Type B pancreatic cell (in vitro differentiated cells): ENCODE measurements at regions not wholly inside any gene's neighbourhood (a gene's known extent, or its start where the extent isn't known, plus 50 kb on each side); places are given as distances from the start of the nearest gene placed in this dataset.
"Not testable (repeated sequence)": the region's sequence is repeated elsewhere in the genome, so short reads cannot be mapped to it uniquely, and the experiment has no call there.

Experiments used
- DNase-seq: peaks from one replicate; pipeline ENCODE4 v3.0.0; 2021; ENCODE audit warnings: mixed read lengths; ENCODE audit not compliant: unreplicated experiment; ENCODE audit errors: extremely low spot score
- H3K27ac Mint-ChIP-seq: 2 replicates; pipeline ENCODE4 v1.8.0; 2021; ENCODE audit warnings: mild to moderate bottlenecking, mixed read lengths
- H3K27me3 Mint-ChIP-seq: 2 replicates; pipeline ENCODE4 v1.8.0; 2021; ENCODE audit warnings: mixed read lengths
- H3K36me3 Mint-ChIP-seq: 2 replicates; pipeline ENCODE4 v1.8.0; 2021; ENCODE audit warnings: mixed read lengths
- H3K4me1 Mint-ChIP-seq: one replicate; pipeline ENCODE4 v1.8.0; 2021; ENCODE audit warnings: mixed read lengths; ENCODE audit not compliant: unreplicated experiment
- H3K4me3 Mint-ChIP-seq: 2 replicates; pipeline ENCODE4 v1.8.0; 2021; ENCODE audit warnings: mild to moderate bottlenecking, mixed read lengths
- H3K9me3 Mint-ChIP-seq: 2 replicates; pipeline ENCODE4 v1.8.0; 2021; ENCODE audit warnings: mixed read lengths
- TF ChIP-seq, protein P1 (sequence below): fragments of 200-600 bp; sonication (generic); conservative IDR thresholded peaks from 2 replicates; pipeline ENCODE4 v1.5.0; 2021; ENCODE audit warnings: antibody characterized with exemption, mild to moderate bottlenecking

DNA sequence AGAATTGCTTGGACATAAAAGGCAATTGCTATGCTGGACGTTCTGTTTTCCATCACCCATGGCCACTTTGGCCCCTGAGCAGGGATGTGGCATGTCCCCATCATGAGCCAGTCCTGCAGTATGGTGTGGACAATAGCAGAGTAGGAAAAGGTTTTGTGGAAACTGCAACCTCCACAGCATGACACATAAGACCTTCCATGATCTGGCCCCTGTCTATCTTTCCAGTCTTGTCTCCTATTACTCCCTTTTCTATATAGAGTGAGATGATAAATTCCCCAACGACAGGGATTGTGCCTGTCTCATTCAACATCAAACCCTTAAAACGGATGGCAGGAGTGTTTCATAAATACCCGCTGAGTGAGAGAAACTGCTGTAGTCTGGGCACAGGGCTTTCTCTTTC, 174.7 kb upstream of the PTCH1 start:
- H3K9me3 Mint-ChIP-seq = peaks cover 15% of the 10 kb centered on the region
- H3K4me3 Mint-ChIP-seq = no peak overlapping the region
- no peak for DNase-seq
- peaks cover 1% of the 10 kb centered on the region for H3K4me1 Mint-ChIP-seq
- no peaks in the 10 kb centered on the region for H3K36me3 Mint-ChIP-seq
- TF ChIP-seq, protein P1, sequence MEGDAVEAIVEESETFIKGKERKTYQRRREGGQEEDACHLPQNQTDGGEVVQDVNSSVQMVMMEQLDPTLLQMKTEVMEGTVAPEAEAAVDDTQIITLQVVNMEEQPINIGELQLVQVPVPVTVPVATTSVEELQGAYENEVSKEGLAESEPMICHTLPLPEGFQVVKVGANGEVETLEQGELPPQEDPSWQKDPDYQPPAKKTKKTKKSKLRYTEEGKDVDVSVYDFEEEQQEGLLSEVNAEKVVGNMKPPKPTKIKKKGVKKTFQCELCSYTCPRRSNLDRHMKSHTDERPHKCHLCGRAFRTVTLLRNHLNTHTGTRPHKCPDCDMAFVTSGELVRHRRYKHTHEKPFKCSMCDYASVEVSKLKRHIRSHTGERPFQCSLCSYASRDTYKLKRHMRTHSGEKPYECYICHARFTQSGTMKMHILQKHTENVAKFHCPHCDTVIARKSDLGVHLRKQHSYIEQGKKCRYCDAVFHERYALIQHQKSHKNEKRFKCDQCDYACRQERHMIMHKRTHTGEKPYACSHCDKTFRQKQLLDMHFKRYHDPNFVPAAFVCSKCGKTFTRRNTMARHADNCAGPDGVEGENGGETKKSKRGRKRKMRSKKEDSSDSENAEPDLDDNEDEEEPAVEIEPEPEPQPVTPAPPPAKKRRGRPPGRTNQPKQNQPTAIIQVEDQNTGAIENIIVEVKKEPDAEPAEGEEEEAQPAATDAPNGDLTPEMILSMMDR = no peak
- no peaks in the 10 kb centered on the region for H3K27me3 Mint-ChIP-seq
- H3K27ac Mint-ChIP-seq = no peak overlapping the region

DNA sequence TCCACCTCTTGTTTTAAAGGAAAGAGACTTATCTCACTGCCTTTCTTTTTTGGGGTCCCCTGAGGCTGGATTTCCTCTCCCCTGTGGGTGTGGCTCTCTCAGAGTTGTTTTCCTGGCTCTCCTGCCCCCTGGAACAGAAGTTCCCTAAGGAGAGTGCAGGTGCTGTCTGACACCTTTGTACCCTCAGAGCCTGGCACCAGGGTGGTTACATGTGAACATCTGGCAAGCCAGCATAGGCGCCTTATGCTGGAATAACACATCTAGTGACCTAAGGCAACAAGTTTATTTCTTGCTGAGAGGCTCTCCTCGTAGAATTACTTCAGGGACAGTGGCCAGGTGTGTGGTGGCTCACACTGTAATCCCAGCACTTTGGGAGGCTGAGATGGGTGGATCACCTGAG, 172.9 kb upstream of the PTCH1 start:
- H3K4me1 Mint-ChIP-seq = no peaks in the 10 kb centered on the region
- peaks cover 7% of the 10 kb centered on the region for H3K9me3 Mint-ChIP-seq
- H3K27me3 Mint-ChIP-seq = no peaks in the 10 kb centered on the region
- H3K4me3 Mint-ChIP-seq = no peak overlapping the region
- DNase-seq = no peak
- TF ChIP-seq, protein P1 = no peak
- H3K36me3 Mint-ChIP-seq = no peaks in the 10 kb centered on the region
- no peak overlapping the region for H3K27ac Mint-ChIP-seq

DNA sequence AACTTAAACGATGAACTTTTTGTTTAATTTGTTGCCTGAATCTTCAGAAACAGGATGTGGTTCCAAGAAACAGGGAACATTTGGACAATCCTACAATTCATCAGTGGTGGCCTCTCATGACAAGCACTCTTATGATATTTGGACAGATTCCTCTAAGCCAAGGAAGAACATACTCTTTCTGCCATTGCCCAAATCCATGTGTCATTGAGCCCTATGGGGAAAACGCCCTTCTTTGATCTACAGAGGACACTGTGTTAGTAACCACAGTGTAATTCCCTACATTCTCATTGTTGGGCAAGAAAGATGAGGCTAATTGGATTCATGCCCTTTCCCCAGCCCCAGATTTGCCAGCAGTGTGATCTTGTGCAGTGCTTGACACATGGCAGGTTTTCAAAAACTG, 167.7 kb upstream of the PTCH1 start:
- H3K27me3 Mint-ChIP-seq = no peaks in the 10 kb centered on the region
- H3K4me1 Mint-ChIP-seq = no peaks in the 10 kb centered on the region
- no peak overlapping the region for H3K27ac Mint-ChIP-seq
- peaks cover 7% of the 10 kb centered on the region for H3K9me3 Mint-ChIP-seq
- no peak overlapping the region for H3K4me3 Mint-ChIP-seq
- no peaks in the 10 kb centered on the region for H3K36me3 Mint-ChIP-seq
- DNase-seq = no peak
- TF ChIP-seq, protein P1 = no peak

DNA sequence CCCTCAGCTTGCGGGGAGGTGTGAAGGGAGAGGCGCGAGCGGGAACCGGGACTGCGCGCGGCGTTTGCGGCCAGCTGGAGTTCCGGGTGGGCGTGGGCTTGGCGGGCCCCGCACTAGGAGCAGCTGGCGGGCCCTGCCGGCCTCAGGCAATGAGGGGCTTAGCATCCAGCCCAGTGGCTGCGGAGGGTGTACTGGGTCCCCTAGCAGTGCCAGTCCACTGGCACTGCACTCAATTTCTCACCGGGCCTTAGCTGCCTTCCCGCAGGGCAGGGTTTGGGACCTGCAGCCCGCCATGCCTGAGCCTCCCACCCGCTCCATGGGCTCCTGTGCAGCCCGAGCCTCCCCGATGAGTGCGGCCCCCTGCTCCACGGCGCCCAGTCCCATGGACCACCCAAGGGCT, 163.5 kb upstream of the PTCH1 start:
- H3K9me3 Mint-ChIP-seq, DNase-seq, H3K27ac Mint-ChIP-seq, H3K27me3 Mint-ChIP-seq, H3K4me1 Mint-ChIP-seq, H3K36me3 Mint-ChIP-seq, H3K4me3 Mint-ChIP-seq: not testable (repeated sequence)

DNA sequence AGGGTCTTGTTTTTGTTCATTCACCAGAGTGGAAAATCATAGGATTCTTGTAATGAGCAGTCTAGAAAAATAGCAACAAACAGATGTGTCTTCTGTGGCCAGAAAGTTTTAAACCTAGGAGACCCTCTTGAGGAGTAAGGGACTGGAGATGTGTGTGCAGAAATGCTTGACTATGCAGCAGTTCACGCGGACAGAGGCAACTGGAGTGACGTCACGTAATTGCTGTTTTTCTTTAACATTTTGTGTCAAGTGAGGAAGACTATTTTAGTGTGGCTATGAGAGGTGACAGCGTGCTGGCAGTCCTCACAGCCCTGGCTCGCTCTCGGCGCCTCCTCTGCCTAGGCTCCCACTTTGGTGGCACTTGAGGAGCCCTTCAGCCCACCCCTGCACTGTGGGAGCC, 163.1 kb upstream of the PTCH1 start:
- H3K27ac Mint-ChIP-seq = no peak overlapping the region
- no peaks in the 10 kb centered on the region for H3K36me3 Mint-ChIP-seq
- no peak for DNase-seq
- no peaks in the 10 kb centered on the region for H3K4me1 Mint-ChIP-seq
- TF ChIP-seq, protein P1 = no peak
- H3K4me3 Mint-ChIP-seq = no peak overlapping the region
- no peaks in the 10 kb centered on the region for H3K9me3 Mint-ChIP-seq
- H3K27me3 Mint-ChIP-seq = no peaks in the 10 kb centered on the region

DNA sequence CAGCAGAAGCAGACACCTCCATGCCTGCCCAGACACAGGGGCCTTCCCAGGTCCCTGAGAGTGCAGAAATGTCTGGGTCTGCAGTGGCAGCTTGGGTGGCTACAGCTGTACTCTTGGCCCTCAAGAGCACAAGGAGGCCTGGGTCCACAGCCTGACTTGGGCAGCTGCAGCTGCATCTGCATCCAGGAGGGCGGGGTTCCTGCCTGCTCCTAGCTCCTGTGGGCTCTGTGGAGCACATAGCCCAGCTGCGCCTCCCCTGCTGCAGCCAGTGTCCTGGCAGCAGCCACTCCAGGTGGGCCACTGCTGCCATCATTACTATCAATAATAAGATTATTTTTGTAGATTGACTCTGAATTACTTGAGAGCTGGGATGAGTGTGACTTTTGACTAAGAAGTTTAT, 162.0 kb upstream of the PTCH1 start:
- no peaks in the 10 kb centered on the region for H3K9me3 Mint-ChIP-seq
- TF ChIP-seq, protein P1 = no peak
- no peak for DNase-seq
- H3K27ac Mint-ChIP-seq = no peak overlapping the region
- H3K27me3 Mint-ChIP-seq = no peaks in the 10 kb centered on the region
- H3K4me3 Mint-ChIP-seq = no peak overlapping the region
- H3K4me1 Mint-ChIP-seq = no peaks in the 10 kb centered on the region
- H3K36me3 Mint-ChIP-seq = no peaks in the 10 kb centered on the region
